Fibroblast of mammary gland (primary cell): ENCODE measurements at regions not wholly inside any gene's neighbourhood (a gene's known extent, or its start where the extent isn't known, plus 50 kb on each side); places are given as distances from the start of the nearest gene placed in this dataset.
A peak's percentile ranks its signal among the peaks of the same experiment; 100 is the strongest.

Source experiments
- DNase-seq: peaks from one replicate; pipeline ENCODE4 v3.0.0-alpha.2; 2010; ENCODE audit warnings: low read depth
- H3K4me3 ChIP-seq: 2 replicates; pipeline ENCODE4 v1.5.1; 2011; ENCODE audit warnings: low read depth, mild to moderate bottlenecking, low read length, moderate library complexity; ENCODE audit not compliant: control insufficient read depth
- CTCF ChIP-seq: conservative IDR thresholded peaks from 2 replicates; pipeline ENCODE4 v1.5.1; 2011; ENCODE audit warnings: low read depth, low read length, inconsistent platforms; ENCODE audit not compliant: control insufficient read depth, insufficient read depth

- no peak for TF ChIP-seq CTCF
- no peak for DNase-seq
- no peak overlapping the region for H3K4me3 ChIP-seq
These were observed 122.9 kb upstream of the RAP1B start for GRCh38 chr12:68487721-68488309.

GRCh38 chr12:68489273-68489672 lies 121.4 kb upstream of the RAP1B start:
- no peak for TF ChIP-seq CTCF
- DNase-seq = no peak
- H3K4me3 ChIP-seq = no peak overlapping the region

GRCh38 chr12:68490476-68490875 lies 120.2 kb upstream of the RAP1B start:
- DNase-seq = no peak
- no peak for TF ChIP-seq CTCF
- no peak overlapping the region for H3K4me3 ChIP-seq

- no peak overlapping the region for H3K4me3 ChIP-seq
- TF ChIP-seq CTCF = no peak
- DNase-seq = no peak
These were observed 119.3 kb upstream of the RAP1B start for GRCh38 chr12:68491204-68491960.

DNA sequence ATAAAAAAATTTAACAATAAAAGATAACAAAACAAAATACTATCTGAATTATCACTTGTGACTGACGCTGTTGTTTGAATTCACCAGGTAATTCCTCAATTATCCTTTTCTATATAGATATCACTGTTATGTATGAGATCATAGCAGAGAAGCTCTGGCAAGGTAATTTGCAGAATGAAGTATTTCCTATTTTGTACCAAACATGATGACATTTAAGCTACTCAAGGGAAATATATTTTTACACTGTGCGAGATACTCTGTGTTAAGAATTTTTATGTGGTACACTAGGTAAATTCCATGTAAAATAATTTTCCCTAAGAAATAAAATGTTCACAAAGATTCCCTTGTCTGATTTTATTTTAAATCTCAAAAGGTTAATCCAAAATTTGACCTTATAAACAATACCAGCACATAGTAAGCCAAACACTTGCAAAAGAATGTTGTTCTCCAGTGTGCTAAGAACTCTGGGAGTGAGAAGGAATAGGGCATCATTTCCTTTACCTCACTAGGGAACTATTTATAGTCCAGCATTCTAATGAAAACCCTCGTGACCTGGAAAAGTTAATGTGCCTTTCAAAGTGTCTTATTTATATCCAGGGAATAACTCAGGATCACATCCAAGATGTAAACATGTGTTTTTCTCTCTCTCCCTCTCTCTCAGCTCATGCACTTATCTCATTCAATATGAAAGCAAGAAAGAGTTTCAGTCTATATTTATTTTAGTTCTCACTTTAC lies 115.2 kb upstream of the RAP1B start:
- H3K4me3 ChIP-seq = no peak overlapping the region
- peak; percentile 55 for DNase-seq
- TF ChIP-seq CTCF = no peak

DNA sequence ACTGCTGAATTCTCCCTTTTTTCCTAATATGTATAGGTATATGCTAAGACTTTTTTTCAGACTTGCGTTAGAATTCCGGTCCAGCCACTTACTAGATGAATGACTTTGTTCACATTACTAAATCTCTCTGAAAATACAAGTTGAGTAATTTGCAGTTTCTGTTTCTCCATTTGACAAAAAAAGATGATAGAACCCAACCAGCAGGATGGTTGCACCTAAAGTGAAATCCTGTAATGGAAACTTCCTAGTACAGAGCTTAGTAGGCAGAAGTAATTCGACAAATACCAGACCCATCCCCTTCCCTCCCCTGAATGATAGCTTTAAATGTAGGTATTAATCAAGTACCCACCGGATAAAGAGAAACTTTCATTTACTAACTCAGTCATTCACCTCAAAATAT lies 113.6 kb upstream of the RAP1B start:
- H3K4me3 ChIP-seq = no peak overlapping the region
- DNase-seq = no peak
- no peak for TF ChIP-seq CTCF
